ENCODE measurements at regions not wholly inside any gene's neighbourhood (a gene's known extent, or its start where the extent isn't known, plus 50 kb on each side); places are given as distances from the start of the nearest gene placed in this dataset.

DNA sequence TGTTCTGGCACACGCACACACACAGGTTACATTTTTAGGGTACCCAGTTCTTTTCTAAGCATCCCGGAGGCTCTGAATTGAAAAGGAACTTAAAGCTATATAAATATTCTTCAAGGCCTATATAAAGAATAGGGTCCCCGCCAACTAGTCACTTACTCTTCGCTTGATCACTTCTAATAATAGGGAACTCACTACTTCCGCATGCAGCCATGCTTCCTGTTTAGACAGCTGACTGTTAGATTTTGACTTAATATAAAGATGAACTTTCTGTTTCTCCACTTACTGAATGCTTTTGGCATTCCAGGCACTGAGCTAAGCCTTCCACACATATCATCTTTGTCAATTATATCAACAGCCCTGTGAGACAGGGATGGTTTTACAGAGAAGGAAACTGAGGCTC lies 259.6 kb downstream of the TSHZ3 start:
- no peak for DNase-seq

DNA sequence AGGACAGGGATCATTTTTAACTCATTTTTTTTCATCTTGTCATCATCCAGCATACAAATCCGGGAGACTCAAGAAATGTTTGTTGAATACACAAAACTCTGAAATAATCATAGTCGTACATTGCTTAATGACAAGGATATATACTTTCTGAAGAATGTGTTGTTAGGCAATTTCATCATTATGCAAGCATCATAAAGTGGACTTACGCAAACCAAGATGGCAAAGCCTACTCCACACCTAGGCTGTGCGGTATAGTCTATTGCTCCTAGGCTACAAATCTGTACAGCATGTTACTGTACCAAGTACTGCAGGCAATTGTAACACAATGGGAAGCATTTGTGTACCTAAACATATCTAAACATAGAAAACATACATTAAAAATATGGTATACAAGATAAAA lies 264.1 kb downstream of the TSHZ3 start:
- no peak for DNase-seq

DNA sequence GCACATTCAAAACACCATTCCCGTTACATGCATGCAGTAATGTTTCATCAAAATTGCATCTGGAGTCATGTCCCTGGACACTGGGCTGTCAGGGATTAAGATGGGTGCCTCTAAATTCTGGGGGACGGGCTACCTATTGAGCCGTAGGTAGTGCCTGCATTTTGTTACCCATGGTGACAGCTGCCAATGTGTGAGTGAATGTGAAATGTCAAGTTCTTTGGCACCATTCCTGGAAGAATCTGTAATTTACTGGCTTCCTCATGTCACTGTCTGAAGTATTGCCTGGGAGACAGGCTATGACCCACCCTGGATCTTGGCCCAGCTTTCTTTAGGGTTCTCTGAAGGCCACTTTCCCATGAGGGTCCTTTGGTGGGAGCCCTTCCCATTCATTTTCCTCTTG lies 266.1 kb downstream of the TSHZ3 start:
- DNase-seq, result no peak

DNA sequence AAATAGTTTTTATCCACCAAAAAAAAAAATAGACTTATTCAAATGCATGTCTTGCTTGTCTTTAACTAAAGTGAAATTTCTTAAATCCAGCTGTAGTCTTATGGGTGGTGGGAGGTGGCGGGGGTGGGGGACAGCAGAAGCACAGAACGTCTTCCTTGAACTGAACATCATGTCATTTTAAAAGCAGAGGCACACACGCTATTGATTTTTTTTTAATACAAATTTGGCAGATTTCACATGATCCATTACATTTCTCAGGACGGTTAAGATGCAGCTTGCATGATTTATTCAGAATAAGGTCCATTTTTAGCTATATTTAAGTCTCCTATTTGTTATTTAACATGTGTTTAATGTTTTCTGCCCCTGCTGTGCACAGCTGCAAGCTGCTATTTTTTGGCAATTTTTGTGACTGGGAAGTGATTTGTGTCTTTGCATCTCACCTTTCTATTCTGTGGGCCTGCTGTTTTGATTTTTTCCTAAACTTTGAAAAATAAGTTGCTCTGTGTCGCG lies 274.0 kb downstream of the TSHZ3 start:
- DNase-seq, result no peak

DNA sequence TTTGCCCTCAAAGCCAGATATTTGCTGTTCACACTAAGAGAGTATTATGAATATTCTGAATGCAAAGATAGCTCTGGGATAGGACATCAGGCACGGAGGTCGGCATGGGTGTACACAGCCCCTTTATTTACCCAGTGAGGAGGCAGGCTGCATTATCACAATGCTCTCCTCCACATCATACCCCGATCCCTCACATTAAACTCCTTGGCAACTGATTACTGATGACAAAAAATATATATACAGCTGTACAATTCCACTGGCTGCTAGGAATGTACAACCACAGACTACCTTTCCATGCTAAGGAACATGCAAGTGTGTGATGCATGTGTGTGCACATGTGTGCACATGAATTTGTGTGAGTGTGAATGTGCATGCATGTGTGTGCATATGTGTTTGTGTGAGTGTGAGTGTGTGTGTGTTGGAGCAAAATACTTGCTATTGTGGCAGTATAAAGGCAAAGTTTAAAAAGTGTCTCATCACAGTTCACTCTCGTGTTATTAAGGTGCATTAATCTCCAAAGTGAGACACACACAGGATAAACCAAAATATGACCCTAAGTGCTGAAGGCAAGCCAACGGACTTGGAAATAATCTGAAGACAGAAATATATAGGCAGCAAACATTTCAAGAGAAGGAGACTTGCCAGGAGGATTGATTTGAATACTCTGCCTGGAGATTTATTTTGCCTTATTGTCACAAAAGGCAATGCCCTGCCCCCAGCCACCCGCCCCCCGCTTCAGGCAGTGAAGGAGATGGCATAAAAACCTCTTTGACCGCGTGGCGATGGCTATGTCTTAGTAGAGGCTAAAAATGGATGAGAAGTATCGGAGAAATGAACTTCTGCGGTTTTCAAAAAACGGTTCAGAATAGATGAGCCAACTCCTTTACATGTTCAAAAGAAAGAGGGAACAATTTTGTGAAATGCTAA lies 274.8 kb downstream of the TSHZ3 start:
- DNase-seq, result no peak

DNA sequence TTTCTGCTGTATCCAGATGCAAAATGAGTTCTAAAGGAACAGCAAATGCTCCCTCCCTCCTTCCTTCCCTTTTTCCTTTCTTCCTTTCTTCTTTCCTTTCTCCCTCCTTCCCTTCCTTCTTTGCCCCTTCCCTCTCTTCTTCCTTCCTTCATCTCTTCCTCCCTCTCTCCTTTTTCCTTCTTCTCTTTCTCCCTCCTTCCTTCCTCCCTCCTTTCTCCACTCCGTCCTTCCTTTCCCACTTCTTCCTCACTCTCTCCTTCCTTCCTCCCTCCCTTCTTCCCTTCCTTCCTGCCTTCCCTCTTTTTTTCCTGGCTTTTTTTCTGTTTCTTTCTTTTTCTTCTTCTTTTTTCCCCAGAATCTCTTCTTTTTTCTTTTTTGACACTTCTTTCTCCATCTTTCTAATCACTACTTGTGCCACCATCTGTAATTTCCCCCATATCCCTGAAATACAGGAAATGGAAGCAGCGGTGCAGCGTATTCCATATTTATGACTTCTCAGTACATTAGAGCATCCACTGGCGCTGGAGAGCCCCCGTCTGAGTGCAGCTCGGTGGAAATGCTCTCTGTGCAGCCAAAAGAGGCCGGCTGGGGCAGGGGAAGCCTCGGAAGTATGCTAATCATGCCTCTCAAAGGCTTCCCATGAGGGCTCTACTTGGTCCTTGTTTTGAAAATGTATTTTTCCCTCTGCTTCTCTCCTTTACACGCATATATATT lies 275.6 kb downstream of the TSHZ3 start:
- DNase-seq, result no peak

DNA sequence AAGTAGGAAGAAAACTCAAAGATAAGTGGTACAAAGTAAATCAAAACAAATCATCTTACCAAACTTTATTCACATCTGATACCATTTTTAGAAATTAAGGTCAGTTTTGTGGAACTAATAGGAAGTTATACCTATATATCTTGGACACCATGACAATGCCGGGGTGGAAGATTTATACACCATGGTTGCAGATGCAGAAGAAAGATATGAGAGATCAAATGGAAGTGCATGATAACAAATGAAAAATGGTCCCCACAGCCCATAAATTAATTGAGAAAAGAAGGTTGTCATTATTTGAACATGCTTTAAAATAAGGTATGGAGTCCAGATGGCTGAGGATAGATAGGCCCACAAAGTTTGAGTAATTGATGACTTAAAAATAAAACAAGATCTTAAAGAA lies 276.8 kb downstream of the TSHZ3 start:
- no peak for DNase-seq

DNA sequence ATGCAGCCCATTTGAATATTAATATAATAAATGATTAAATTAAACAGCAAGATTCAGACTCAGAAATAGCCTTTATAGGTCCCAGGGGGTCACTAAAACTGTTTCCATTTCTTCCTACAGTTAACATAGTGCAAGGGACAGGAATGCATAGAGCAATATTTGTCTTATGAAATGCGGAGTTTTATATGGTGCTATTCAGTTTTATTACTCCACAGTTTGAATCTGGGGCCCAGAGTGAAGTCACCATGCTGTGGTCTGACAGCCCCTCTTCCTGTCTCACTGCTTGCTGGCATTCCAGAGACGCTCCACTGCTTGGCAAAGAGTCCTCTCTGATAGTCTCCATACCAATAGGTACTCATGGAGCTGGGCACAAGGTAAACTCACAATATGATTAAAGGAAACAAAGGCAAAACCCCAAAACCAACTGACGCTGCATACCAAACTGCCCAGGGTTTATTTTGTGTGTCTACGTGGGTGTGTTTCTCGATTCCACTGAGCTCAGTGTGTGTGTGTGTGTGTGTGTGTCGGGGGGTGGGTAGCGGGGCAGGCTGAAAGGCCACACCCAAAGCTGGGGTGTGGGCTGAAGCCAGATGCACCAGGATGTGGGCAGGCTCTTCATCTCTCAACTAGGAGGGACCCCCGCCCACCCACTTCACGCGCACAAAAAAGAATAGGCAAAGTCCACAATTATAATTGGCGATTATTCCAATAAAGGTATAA lies 277.9 kb downstream of the TSHZ3 start:
- DNase-seq, result no peak

DNA sequence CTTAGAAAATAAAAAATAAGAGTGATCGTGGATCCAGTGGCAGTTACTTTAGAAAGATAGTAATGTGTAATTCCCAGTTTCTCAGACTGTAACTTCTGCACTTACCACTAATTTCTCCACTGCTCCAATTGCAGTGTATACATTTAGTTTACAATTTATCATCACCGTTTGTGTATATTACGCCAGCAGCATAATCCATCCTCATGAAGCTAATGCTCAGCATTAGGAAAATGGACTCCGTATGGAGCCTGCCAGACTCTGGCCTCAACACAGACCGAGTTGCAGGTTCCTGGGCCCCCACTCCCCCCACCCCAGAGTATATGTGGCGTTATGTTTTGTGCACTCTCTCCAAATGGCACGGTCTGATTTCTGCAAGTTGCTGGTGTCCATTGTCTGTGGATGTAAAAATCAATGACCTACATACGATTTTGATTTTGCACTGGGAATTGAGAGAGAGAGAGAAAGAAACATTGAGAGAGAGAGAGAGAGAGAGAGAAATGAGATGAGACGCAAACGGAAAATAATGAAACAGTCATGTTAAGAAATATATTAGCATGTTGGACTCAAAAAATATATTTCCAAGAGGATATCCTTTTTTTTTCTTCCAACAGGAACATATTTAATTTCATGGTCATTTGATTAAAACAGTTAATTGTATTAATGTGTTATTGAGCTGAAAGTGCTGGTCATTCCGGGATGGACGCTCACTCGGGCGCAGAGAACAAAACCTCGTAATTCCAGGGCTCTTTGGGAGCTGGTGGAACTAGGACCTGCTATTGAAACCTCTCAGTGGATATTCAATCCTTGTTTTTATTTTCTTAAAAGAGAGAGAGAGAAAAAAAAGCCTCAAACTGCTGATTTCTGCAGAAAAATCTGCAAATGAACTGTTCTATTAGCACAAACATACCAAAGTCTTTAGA lies 278.8 kb downstream of the TSHZ3 start:
- no peak for DNase-seq

DNA sequence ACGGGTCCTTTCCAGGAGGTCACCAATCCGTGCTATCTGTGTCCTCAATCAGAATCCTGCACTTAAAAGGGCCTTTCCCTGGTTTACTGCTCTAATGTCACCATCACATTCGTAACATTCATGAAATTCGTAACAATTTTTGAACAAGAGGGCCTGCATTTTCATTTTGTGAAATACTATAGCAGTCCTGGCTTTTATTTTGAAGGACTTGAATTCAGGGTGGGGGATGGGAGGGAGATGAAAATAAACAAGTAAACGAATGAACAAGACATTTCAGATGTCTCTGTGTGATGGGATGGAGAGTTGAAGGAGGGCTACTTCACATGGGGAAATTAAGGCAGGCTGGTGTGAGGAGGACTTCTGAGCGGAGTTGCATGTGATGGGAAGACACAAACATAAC lies 281.0 kb downstream of the TSHZ3 start:
- DNase-seq, result no peak

DNA sequence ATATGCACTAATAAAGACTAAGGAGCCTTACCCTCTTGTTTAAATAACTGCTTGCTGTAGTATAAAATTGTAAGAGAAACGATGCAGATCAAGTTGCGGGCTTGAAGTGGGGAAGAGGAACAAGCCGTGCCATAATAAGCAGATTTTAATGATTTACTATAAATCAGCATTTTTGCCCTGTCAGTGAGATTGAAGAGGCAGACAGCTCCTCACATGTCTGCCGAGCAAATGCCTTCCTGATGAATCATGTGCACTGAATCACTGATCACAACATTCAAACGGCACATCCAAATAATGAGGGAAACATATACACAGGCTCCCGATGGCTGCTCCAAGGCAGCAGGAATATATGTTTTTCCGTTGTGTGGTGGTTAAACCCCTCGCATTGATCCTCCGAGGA lies 282.9 kb downstream of the TSHZ3 start:
- DNase-seq, result no peak

DNA sequence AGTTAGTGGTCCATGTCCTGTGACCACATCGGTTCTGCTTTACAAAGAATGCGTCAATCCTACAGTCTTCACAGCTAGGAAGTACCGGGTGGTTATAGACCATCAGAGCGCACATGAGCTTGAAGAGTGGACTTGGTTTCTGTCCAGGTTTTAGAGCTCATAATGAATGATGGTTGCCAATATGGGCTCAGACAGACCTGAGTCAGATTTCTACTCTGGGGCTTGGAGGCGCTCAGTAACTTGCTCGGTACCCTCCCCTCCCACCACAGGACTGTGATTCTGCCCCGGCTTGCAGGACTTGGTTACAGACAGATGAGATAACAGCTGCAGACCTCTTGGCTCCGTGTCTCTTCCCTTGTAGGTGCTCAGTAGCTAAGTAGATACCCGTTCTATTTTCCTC lies 284.7 kb downstream of the TSHZ3 start:
- DNase-seq, result no peak

DNA sequence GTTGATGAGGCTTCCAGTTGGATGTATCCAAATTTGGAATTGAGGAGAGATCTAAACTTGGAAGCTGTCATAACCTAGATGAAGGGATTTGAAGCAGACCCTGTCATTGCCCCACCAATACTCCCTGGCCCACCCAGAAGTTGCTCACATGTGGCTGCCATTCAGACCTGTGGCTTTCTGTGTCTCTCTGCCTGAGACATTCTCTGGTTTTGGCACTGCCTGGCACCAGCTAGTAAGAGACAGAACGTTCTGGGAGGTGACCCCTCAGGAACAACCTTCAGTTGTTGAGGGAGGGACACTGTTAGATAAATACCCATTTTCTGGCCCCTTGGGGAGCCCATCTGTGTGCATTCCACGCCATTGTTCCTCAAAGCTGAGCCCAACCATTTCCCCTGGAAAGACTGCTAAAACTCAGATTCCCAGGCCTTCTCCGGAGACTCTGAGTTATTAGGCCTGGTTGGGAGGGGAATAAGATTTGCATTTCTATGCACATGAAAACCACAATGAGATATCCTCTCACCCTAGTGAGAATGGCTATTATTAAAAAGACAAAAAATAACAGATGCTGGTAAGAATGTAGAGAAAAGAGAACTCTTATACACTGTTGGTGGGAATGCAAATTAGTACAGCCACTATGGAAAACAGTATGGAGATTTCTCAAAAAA lies 290.4 kb downstream of the TSHZ3 start:
- DNase-seq, result no peak

DNA sequence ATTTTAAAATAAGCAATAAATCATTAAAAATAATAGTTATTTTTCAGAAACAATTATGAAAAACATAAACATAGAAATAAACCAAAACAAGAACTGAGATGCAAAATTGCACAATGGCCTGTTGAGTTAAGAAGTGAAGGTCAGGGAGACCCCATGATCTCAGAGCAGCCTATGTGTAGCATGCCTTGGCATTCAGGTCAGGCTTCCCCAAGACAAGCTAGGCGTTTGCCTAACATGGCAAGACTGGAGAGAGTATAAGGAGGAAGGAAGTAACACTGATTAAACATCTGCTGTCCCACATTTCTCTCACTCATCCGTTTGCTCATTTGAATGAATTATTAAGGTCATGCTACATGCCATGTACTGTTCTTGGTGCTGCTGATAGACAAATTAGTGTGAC lies 291.8 kb downstream of the TSHZ3 start:
- no peak for DNase-seq

DNA sequence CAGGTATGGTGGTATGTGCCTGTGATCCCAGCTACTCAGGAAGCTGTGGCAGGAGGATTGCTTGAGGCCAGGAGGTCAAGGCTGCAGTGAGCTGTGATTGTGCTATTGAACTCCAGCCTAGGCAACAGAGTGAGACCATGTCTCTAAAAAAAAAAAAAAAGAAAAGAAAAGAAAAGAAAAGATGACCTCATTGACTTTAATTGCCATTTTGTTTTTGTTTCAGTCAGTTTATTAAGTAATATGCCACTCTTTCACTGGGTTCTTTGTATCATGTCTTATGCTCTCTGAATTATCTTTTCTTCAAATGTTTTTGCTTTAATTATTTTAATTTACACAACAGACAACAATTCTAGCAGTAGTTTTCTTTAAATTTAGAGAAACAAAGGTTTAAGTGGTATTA lies 293.8 kb downstream of the TSHZ3 start:
- no peak for DNase-seq

DNA sequence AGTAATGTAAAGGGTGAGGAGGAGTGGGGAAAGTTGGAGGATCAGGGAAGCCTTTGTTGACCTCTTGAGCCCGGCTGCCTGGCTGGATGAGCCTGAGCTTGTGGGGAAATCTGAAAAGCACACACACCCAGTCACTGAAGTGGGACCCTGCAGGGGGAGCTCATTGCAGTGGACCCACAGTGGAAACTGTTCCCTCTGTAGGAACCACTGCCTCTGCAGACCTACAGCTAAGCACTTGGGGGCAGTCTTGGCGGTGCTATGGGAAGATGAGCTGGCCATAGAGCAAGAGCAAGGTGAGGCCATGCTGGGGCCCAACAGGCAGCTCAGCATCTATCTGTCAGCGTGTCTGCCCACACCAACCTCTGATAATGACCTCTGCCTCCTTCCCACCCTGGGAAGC lies 294.8 kb downstream of the TSHZ3 start:
- no peak for DNase-seq

DNA sequence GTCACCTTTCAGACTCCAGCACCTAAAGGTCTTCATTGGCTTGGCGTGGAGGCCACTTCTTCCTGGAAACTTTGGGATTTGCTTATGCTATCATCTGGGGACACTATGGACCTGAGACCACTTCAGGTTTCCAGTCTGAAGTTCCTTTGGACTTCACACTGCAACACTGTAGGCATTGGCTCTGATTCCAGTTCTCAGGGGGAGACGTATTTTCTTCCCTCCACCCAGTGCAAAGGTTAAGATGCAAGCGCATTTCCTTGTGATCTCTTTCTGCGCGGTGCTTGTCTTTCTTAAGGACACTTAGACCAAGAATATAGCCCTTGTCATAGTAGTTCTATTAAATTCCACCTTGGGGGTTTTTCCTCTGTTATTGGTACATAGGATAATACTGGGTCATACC lies 299.8 kb downstream of the TSHZ3 start:
- DNase-seq, result no peak

DNA sequence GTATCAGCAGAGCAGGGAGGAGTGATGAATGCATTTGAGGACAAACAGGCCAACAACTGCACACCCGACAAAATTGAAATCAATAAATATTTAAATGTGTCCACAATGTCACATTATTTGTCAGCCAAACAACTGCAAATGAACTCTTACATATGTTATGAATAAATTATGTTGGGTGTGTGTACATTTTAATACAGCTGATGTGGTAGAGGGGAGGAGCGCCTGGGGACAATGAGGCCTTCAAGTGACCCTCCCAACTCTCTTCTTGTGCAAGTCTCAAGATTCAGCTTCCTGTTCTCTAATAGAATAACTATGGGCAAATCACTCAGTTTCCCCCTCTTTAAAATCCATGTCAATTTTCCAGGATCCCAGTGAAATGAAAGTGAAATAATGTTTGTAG lies 303.2 kb downstream of the TSHZ3 start:
- no peak for DNase-seq

DNA sequence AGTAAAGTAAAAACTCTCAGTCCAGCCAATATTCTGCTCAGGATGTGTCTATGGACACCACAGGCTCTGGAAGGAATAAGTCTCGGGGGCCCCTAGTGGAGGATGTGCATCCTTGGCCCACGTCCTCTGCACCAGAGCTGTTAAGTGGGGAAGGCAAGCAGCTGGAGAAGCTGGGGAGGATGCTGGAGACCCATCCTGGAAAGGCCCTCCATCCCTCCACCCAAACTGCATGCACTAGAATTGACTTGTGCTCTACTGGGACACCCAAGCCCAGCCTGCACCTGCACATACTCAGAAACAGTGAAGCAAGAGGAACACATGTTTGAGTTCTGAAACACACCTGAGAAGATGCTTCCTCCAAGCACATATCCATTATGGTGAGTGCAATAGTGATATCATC lies 307.8 kb downstream of the TSHZ3 start:
- DNase-seq, result no peak

DNA sequence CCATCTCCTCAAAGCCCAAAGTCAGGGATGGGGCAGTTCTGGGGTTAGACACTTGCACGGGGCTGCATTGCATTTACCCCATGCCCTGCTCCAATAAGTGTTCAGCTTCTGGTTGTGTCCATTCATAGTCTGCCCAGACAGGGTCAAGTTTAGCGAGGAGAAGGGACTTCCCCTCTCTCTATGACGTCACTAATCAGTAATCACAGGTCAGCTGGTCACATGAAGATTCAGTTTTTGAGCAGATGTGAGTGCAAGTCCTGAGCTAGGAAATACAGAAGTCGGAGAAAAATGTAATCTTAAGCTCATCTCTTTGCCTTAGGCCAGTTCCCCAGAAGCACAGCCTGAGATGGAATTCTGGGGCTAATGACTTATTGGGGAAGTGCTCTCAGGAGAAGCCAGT lies 310.1 kb downstream of the TSHZ3 start:
- no peak for DNase-seq

DNA sequence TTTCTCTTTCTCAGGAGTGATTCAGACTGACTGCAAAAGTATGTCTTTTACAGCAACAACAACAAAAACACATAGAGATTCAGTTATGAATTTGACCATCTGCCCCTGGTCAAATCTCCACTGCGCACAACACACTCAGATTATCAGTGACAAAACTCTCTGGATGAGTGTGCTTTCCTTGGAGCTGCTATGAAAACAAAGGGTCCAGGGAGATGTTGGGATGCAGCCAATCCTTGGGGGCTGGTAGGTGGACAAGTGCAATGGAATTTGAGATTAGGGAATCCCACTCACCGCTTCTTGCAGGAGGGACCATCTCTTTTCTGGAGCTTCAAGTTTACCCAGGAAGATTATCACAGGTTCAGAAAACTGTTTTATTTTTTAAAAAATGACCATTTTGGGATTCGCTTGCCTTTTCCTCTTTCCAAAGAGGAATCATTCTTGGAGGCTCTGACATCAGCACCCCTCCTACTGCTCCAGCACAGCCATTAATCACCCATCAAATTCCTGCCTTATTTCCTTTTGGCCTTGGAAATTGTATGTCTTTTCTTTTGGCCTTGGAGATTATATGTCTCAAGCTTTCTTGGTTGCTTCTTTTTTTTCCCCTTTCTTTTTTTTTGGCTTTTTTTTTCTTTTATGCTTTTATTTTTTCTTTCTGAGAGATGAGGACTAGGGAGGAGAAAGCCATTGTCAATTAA lies 311.8 kb downstream of the TSHZ3 start:
- no peak for DNase-seq
